ENCODE measurements at regions not wholly inside any gene's neighbourhood (a gene's known extent, or its start where the extent isn't known, plus 50 kb on each side); places are given as distances from the start of the nearest gene placed in this dataset.

DNA sequence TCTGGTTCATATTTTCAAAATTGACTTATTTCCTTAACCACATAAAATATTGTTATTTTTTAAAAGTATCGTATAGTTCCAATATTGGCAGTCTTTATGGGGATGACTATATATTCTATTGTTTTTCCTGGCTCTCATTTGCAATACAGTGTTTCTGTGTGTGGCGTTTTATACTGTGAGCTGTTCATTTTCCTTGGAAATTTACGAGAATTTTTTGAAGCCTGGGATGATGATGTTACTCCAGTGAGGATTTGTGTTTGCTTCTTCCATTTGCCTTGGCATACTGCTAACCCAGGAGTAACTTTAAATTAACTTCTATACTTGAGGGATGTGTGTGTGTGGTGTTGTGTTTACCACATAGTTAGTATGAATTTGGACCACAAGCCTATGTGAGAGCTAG is 95.2 kb downstream of the NR1D2 start:
- TF ChIP-seq EZH2 (IDR thresholded peaks at IDR 0.05; ENCODE audit: insufficient read depth, poor library complexity, severe bottlenecking) (no peak), EZH2phosphoT487 (IDR thresholded peaks at IDR 0.05; ENCODE audit: insufficient read depth, low read depth) (no peak)

Data from GM23248 (cell line).